Nephron (organoid): ENCODE measurements at regions not wholly inside any gene's neighbourhood (a gene's known extent, or its start where the extent isn't known, plus 50 kb on each side); places are given as distances from the start of the nearest gene placed in this dataset.
"Not testable (repeated sequence)": the region's sequence is repeated elsewhere in the genome, so short reads cannot be mapped to it uniquely, and the experiment has no call there.

Experiments
- H3K27ac Mint-ChIP-seq, 3 experiments: 2 replicates each; pipeline ENCODE4 v1.8.0; 2020; ENCODE audit warnings: mixed read lengths in 3 of 3, mild to moderate bottlenecking in 2 of 3, moderate library complexity in 1 of 3
- H3K27me3 Mint-ChIP-seq: 2 replicates; pipeline ENCODE4 v1.8.0; 2021; ENCODE audit warnings: low read depth, mild to moderate bottlenecking, moderate library complexity, mixed read lengths
- H3K36me3 Mint-ChIP-seq: 2 replicates; pipeline ENCODE4 v1.8.0; 2020; ENCODE audit warnings: low read depth, mixed read lengths
- H3K4me1 Mint-ChIP-seq: 2 replicates; pipeline ENCODE4 v1.8.0; 2020; ENCODE audit warnings: mixed read lengths
- H3K4me3 Mint-ChIP-seq, 3 experiments: 2 replicates each; pipeline ENCODE4 v1.8.0; 2020; ENCODE audit warnings: mild to moderate bottlenecking in 3 of 3, mixed read lengths in 3 of 3, moderate library complexity in 2 of 3
- H3K9me3 Mint-ChIP-seq: 2 replicates; pipeline ENCODE4 v1.8.0; 2020; ENCODE audit warnings: mixed read lengths
- TF ChIP-seq, protein P1 (sequence below), 3 experiments: fragments of 200-600 bp; sonication (generic); IDR thresholded peaks; one replicate each; pipeline ENCODE4 v1.5.0; 2021; ENCODE audit warnings: antibody characterized with exemption in 3 of 3; ENCODE audit not compliant: unreplicated experiment in 3 of 3

DNA sequence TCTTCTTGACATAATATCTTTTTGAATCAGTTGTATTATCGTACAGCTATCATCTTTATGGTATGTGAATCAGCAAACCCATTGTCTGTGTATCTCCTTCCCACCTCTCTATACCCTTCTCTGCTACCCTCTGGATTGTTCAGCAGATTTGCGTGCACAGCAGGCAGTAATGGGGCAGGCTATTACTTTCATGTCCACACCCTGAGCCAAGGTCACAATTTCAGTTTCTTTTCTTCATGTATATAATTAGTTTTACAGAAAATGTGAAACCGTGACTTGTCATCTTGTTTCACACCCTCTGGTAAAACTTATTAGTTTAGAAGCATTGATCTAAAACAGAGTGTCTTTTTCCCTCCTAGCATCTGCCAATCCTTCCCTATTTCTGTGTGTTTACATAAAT, 770.4 kb upstream of the SEMA6D start:
- Mint-ChIP-seq H3K36me3 (no peaks in the 10 kb centered on the region), H3K9me3 (peaks cover 12% of the 10 kb centered on the region), H3K27ac (no peak overlapping the region), H3K4me1 (no peaks in the 10 kb centered on the region), H3K4me3 (no peak overlapping the region), H3K27me3 (no peaks in the 10 kb centered on the region)
- TF ChIP-seq, protein P1, sequence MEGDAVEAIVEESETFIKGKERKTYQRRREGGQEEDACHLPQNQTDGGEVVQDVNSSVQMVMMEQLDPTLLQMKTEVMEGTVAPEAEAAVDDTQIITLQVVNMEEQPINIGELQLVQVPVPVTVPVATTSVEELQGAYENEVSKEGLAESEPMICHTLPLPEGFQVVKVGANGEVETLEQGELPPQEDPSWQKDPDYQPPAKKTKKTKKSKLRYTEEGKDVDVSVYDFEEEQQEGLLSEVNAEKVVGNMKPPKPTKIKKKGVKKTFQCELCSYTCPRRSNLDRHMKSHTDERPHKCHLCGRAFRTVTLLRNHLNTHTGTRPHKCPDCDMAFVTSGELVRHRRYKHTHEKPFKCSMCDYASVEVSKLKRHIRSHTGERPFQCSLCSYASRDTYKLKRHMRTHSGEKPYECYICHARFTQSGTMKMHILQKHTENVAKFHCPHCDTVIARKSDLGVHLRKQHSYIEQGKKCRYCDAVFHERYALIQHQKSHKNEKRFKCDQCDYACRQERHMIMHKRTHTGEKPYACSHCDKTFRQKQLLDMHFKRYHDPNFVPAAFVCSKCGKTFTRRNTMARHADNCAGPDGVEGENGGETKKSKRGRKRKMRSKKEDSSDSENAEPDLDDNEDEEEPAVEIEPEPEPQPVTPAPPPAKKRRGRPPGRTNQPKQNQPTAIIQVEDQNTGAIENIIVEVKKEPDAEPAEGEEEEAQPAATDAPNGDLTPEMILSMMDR (IDR thresholded peaks at IDR 0.05; ENCODE audit: unreplicated experiment in 3 of 3) = no peak

DNA sequence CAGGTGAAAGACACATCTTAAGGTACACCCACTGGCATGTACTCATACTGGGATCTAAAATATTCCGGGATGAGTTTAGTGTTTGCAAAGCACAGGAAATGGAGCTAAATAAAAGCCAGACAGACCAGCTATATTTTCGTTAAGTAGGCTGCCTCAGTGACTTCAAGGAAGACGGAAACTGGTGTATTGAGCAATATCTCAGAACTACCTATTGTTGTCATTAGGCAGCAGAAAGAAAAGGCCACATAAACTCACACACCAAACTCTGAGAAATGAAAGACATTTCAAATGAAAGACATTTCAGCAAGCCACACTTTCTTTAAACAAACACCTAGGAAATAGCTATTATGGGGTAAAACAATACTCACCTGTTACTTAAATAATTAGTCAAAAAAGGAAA, 761.7 kb upstream of the SEMA6D start:
- Mint-ChIP-seq H3K9me3 (no peaks in the 10 kb centered on the region), H3K4me1 (no peaks in the 10 kb centered on the region), H3K27me3 (no peaks in the 10 kb centered on the region), H3K36me3 (no peaks in the 10 kb centered on the region), H3K4me3 (no peak overlapping the region), H3K27ac (no peak overlapping the region)
- TF ChIP-seq, protein P1 (IDR thresholded peaks at IDR 0.05; ENCODE audit: unreplicated experiment in 3 of 3) = no peak

DNA sequence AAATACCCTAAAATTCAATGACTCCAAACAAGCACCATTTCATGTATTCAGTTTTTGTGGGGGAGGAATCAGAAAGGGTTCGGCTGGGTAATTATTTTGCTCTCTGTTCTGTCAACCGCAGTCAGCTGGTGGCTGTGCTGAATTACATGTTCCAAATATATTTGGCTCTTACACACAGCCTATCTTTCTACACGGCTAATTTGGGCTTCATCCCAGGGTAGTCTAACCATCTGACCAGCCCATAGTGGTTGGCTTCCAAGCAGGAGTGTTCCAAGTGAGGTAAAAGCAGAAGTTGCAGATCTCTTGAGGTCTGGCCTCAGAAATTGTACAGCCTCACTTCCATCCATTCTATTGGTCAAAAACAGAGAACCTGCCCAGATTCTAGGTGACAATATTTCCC, 760.8 kb upstream of the SEMA6D start:
- Mint-ChIP-seq H3K27ac (no peak overlapping the region), H3K36me3 (no peaks in the 10 kb centered on the region), H3K27me3 (no peaks in the 10 kb centered on the region), H3K4me3 (no peak overlapping the region), H3K9me3 (no peaks in the 10 kb centered on the region), H3K4me1 (peaks cover under 1% of the 10 kb centered on the region)
- TF ChIP-seq, protein P1 (IDR thresholded peaks at IDR 0.05; ENCODE audit: unreplicated experiment in 3 of 3) = no peak

DNA sequence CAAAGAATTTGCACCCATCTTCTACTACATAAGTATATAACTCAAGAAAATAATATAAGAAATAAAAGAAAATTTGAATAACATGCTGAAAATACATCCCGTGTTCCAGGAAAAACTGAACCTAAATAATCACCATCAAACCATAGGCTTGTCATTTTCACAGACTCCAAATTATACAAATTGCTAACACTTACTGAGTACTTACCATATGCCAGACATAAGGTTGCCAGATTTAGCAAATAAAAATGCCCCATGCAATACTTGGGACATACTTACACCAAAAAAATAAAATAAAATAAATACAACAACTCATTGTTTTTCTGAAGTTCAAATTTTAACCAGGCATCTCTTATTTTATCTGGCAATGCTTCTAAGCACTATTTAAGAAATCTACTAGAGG, 760.4 kb upstream of the SEMA6D start:
- no peaks in the 10 kb centered on the region for H3K9me3 Mint-ChIP-seq

DNA sequence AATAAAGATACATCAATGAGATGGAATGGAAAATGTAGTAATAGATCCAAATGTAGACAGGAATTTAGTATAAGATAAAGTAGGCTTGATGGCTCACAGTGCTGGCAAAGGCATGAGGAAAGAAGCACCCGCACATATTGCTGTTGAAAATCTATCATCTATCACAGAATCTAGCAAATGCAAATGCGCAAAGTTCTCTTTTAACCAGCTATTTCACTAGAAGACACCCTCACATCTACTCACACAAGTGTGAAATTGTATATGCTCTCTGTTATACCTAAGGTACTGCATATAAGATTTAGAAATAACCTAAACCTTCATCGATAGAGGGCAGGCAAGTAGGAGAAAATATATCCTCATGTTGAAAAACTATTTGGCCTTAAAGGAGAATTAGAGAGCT, 756.7 kb upstream of the SEMA6D start:
- Mint-ChIP-seq H3K4me1 (peaks cover 10% of the 10 kb centered on the region), H3K27me3 (no peaks in the 10 kb centered on the region), H3K36me3 (no peaks in the 10 kb centered on the region), H3K27ac (no peak overlapping the region), H3K9me3 (no peaks in the 10 kb centered on the region), H3K4me3 (no peak overlapping the region)
- TF ChIP-seq, protein P1 (IDR thresholded peaks at IDR 0.05; ENCODE audit: unreplicated experiment in 3 of 3) = no peak

More for the DNA sequence above, 760.4 kb upstream of the SEMA6D start:
- Mint-ChIP-seq H3K4me1 (peaks cover 5% of the 10 kb centered on the region), H3K36me3 (no peaks in the 10 kb centered on the region), H3K27ac (no peak overlapping the region), H3K27me3 (no peaks in the 10 kb centered on the region), H3K4me3 (no peak overlapping the region)
- TF ChIP-seq, protein P1 (IDR thresholded peaks at IDR 0.05; ENCODE audit: unreplicated experiment in 3 of 3) = no peak

DNA sequence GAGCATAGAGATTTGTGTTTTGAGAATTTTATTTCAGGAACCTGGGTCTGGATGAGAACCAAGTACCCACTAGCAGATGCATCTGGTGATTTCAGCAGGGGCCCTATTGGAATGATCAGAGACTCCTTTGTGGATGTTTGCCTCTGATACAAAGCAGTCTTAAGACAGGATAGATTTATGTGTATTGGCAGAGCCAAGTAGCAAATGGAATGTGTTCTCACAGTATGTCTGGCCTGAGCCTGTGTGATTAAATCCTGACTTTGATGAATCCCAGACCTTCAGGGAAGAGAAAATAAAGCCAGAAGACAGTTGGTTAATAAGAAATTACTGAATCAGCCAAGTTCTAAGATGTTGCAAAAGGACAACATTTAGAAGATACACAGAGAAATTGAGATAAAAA, 755.5 kb upstream of the SEMA6D start:
- Mint-ChIP-seq H3K36me3 (no peaks in the 10 kb centered on the region), H3K9me3 (peaks cover 4% of the 10 kb centered on the region), H3K4me1 (peaks cover 10% of the 10 kb centered on the region), H3K27me3 (no peaks in the 10 kb centered on the region), H3K27ac (peak overlapping the region; percentile 49 to 70 (median 63)), H3K4me3 (no peak overlapping the region)
- TF ChIP-seq, protein P1 (IDR thresholded peaks at IDR 0.05; ENCODE audit: unreplicated experiment in 3 of 3) = no peak

DNA sequence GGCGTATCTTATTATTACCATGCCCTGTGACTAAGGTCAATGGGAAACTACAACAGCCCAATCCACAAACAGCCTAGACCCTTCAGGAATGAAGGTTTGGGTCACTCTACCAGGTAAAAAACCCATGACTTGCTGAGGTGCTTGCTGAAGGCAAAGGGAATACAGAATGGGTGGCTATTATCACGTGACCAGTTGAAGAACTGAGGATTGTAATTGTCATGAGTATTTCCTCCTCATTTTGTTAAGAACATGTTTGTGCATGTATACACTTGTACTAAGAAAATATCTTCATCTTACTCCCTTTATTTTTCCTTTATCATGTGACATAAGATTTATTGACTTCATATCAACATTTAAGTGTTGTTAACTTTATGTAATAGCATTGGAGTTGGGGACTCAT, 729.2 kb upstream of the SEMA6D start:
- not testable (repeated sequence) for H3K27me3 Mint-ChIP-seq, H3K4me3 Mint-ChIP-seq, H3K4me1 Mint-ChIP-seq, H3K27ac Mint-ChIP-seq, H3K36me3 Mint-ChIP-seq
- peaks cover 18% of the 10 kb centered on the region for H3K9me3 Mint-ChIP-seq
